ENCODE measurements at regions not wholly inside any gene's neighbourhood (a gene's known extent, or its start where the extent isn't known, plus 50 kb on each side); places are given as distances from the start of the nearest gene placed in this dataset.

GRCh38 chr6:120355822-120356221 is 978.5 kb downstream of the TBC1D32 start:
- Histone ChIP-seq H3K4me3 (ENCODE audit: low read depth, low read length) (no peak overlapping the region), H3K36me3 (ENCODE audit: control insufficient read depth, insufficient read depth, low read length) (no peaks in the 10 kb centered on the region), H3K27me3 (ENCODE audit: control insufficient read depth, insufficient read depth, low read length) (no peaks in the 10 kb centered on the region)
- no peak for FAIRE-seq
- DNase-seq (ENCODE audit: low read depth): peak; percentile 41
- no peak for TF ChIP-seq CTCF (IDR thresholded peaks at IDR 0.05; ENCODE audit: insufficient read depth, low read length, severe bottlenecking)

DNA sequence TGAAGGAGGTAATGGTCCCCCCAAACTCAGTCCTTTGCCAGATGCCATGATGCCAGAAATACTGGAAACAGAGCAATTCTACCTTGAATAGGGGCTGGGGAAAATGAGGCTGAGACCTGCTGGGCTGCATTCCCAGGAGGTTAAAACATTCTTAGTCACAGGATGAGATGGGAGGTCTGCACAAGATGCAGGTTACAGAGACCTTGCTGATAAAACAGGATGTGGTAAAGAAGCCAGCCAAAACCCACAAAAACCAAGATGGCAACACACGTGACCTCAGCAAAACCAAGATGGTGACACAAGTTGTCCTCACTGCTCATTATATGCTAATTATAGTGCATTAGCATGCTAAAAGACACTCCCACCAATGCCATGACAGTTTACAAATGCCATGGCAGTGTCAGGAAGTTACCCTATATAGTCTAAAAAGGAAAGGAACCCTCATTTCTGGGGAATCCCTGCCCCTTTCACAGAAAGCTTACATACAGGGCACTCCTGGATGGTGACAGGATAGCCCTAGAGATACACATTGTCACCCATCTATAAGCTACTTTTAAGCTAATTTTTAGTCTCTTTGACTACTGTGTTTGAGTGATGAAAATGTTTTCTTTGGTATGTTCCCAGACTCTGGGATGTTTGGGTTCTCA is 979.7 kb downstream of the TBC1D32 start:
- no peak for TF ChIP-seq CTCF (IDR thresholded peaks at IDR 0.05; ENCODE audit: insufficient read depth, low read length, severe bottlenecking)
- no peak overlapping the region for H3K4me3 ChIP-seq (ENCODE audit: low read depth, low read length)
- no peaks in the 10 kb centered on the region for H3K27me3 ChIP-seq (ENCODE audit: control insufficient read depth, insufficient read depth, low read length)
- FAIRE-seq: peak; percentile 70
- H3K36me3 ChIP-seq (ENCODE audit: control insufficient read depth, insufficient read depth, low read length): no peaks in the 10 kb centered on the region
- peak; percentile 91 for DNase-seq (ENCODE audit: low read depth)

GRCh38 chr6:120352491-120352890 is 981.8 kb downstream of the TBC1D32 start:
- no peak for FAIRE-seq
- no peak for DNase-seq (ENCODE audit: low read depth)
- Histone ChIP-seq H3K36me3 (ENCODE audit: control insufficient read depth, insufficient read depth, low read length) (no peaks in the 10 kb centered on the region), H3K4me3 (ENCODE audit: low read depth, low read length) (no peak overlapping the region), H3K27me3 (ENCODE audit: control insufficient read depth, insufficient read depth, low read length) (no peaks in the 10 kb centered on the region)
- no peak for TF ChIP-seq CTCF (IDR thresholded peaks at IDR 0.05; ENCODE audit: insufficient read depth, low read length, severe bottlenecking)

GRCh38 chr6:120348926-120349325 is 985.4 kb downstream of the TBC1D32 start:
- Histone ChIP-seq H3K27me3 (ENCODE audit: control insufficient read depth, insufficient read depth, low read length) (no peaks in the 10 kb centered on the region), H3K36me3 (ENCODE audit: control insufficient read depth, insufficient read depth, low read length) (no peaks in the 10 kb centered on the region), H3K4me3 (ENCODE audit: low read depth, low read length) (no peak overlapping the region)
- FAIRE-seq: no peak
- no peak for TF ChIP-seq CTCF (IDR thresholded peaks at IDR 0.05; ENCODE audit: insufficient read depth, low read length, severe bottlenecking)
- no peak for DNase-seq (ENCODE audit: low read depth)

DNA sequence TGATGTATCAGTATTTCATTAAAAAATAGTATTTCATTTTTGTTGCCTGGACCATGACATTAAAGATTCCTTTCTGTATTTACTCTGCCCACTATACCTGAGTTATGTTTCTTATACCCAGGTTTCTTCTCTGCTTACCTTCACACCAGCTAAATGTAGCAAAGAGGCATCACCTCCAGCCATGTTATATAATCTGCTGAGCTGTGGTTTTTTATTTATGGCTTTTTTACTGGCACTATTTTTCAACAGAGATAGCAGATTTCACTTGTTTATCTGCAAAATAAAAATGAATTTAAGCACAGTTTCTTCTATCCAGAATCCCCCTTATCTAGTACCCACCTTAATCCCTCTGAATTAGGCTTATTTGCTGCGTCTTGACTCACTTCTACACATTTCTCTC is 979.0 kb upstream of the MAN1A1 start:
- DNase-seq (ENCODE audit: low read depth) (no peak), FAIRE-seq (no peak)
- no peak for TF ChIP-seq CTCF (IDR thresholded peaks at IDR 0.05; ENCODE audit: insufficient read depth, low read length, severe bottlenecking)
- H3K36me3 ChIP-seq (ENCODE audit: control insufficient read depth, insufficient read depth, low read length): no peaks in the 10 kb centered on the region
- H3K27me3 ChIP-seq (ENCODE audit: control insufficient read depth, insufficient read depth, low read length): no peaks in the 10 kb centered on the region
- H3K4me3 ChIP-seq (ENCODE audit: low read depth, low read length): no peak overlapping the region

Data from bronchial epithelial cell (primary cell).